NT2/D1 (cell line): ENCODE measurements at regions not wholly inside any gene's neighbourhood (a gene's known extent, or its start where the extent isn't known, plus 50 kb on each side); places are given as distances from the start of the nearest gene placed in this dataset.

ENCODE experiments used
- YY1 ChIP-seq: IDR thresholded peaks from 2 replicates; pipeline ENCODE4 v1.6.1; 2011; ENCODE audit not compliant: insufficient read length, insufficient read depth
- ZNF274 ChIP-seq: IDR thresholded peaks from 2 replicates; pipeline ENCODE4 v1.6.1; 2011; ENCODE audit warnings: mild to moderate bottlenecking, low read depth, low read length

DNA sequence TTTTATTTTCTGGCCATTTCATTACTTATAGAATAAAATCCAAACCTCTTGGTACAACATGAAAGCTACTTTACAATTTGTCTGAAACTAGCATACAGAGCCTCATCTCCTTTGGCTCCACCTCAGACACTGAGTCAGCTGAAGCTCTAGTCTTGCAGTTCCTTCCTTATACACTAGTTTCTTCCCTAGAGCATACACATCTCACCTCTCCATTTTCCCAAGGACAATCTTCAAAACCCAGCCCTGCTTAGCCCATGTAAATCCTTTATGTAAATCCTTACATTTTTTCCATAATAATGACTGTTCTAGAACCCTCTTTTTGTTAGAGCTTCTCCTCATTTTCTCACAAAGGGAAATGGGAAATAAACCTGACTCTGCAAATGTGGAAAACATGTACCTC, 463.4 kb downstream of the SLC16A7 start:
- TF ChIP-seq ZNF274 (no peak), YY1 (no peak)
